Tibial nerve (tissue), 4 donors: ENCODE measurements at regions not wholly inside any gene's neighbourhood (a gene's known extent, or its start where the extent isn't known, plus 50 kb on each side); places are given as distances from the start of the nearest gene placed in this dataset.
"Not testable (repeated sequence)": the region's sequence is repeated elsewhere in the genome, so short reads cannot be mapped to it uniquely, and the experiment has no call there.

Experiments used
- DNase-seq, 2 donors: peaks; one replicate each; pipeline ENCODE4 v3.0.0-alpha.2; 2019; ENCODE audit warnings: low spot score in 2 of 2
- H3K27ac ChIP-seq, 4 donors: fragments of 200-600 bp; sonication (generic) in 3 of 4; one replicate each; pipeline ENCODE4 v1.5.1; 2017 to 2019; ENCODE audit warnings: mild to moderate bottlenecking in 1 of 4
- H3K27me3 ChIP-seq, 2 donors: fragments of 200-600 bp; sonication (generic) in 1 of 2; one replicate each; pipeline versions ENCODE4 v1.5.1 to v1.6.0; 2017 to 2019
- H3K36me3 ChIP-seq, 3 donors: fragments of 200-600 bp; sonication (generic); one replicate each; pipeline ENCODE4 v1.5.1; 2018 to 2019
- H3K4me1 ChIP-seq, 4 donors: fragments of 200-600 bp; sonication (generic) in 3 of 4; one replicate each; pipeline ENCODE4 v1.5.1; 2017 to 2019
- H3K4me3 ChIP-seq, 4 donors: fragments of 200-600 bp; sonication (generic) in 3 of 4; one replicate each; pipeline ENCODE4 v1.5.1; 2017 to 2019; ENCODE audit warnings: mild to moderate bottlenecking in 1 of 4, moderate library complexity in 1 of 4
- H3K9me3 ChIP-seq, 4 donors: fragments of 200-600 bp; sonication (generic) in 3 of 4; one replicate each; pipeline ENCODE4 v1.5.1; 2017 to 2019
- EP300 ChIP-seq, 2 donors: sonication (generic); formaldehyde crosslinking; IDR thresholded peaks; one replicate each; pipeline ENCODE4 v1.6.1; 2017; ENCODE audit warnings: antibody characterized with exemption in 2 of 2, mild to moderate bottlenecking in 1 of 2
- POLR2A ChIP-seq, 2 donors: fragments of 450-650 bp; IDR thresholded peaks; one replicate each; pipeline ENCODE4 v1.6.1; 2017; ENCODE audit warnings: antibody characterized with exemption in 2 of 2, mild to moderate bottlenecking in 2 of 2, moderate library complexity in 2 of 2
- WGBS, 2 donors: methylation state at CpG; one replicate each; pipeline ENCODE4 v1.1.5; 2018; 5-methylcytosine and 5-hydroxymethylcytosine counted together
- TF ChIP-seq, protein P1 (sequence below), 5 experiments: fragments of 200-600 bp in 3 of 5; fragments of 450-650 bp in 2 of 5; sonication (generic) in 3 of 5; IDR thresholded peaks; one replicate each; pipeline ENCODE4 v1.5.1; 2016 to 2019; ENCODE audit warnings: antibody characterized with exemption in 5 of 5, mild to moderate bottlenecking in 3 of 5, moderate library complexity in 2 of 5

DNA sequence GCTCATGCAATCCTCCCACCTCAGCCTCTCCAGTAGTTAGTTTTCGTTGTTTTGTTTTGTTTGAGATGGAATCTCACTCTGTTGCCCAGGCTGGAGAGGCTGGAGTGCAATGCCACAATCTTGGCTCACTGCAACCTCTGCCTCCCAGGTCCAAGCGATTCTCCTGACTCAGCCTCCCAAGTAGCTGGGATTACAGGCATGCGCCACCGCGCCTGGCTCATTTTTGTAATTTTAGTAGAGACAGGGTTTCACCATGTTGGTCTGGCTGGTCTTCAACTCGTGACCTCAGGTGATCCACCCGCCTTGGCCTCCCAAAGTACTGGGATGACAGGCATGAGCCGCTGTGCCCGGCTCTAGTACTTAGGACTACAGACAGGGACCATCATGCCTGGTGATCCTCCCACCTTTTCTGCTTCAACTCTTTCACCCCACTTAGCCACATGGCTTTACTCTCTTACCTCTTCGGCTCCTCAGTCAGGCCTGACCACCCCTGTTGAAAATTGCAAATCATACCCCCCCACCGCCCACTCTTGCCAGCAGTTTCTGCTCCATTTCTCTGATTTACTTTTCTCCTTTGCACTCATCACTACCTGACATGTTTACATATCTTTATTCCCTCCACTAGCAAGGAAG is 157.1 kb upstream of the GRK3 start:
- Histone ChIP-seq H3K4me1 (peaks cover 0 to 33% (median 19%) of the 10 kb centered on the region in 4 donors), H3K9me3 (no peaks in the 10 kb centered on the region), H3K36me3 (no peaks in the 10 kb centered on the region), H3K27ac (no peak overlapping the region), H3K27me3 (no peaks in the 10 kb centered on the region), H3K4me3 (no peak overlapping the region)
- WGBS, 2 donors = 96% methylated on average over 11 of the region's 11 CpGs
- no peak for DNase-seq
- TF ChIP-seq EP300 (IDR thresholded peaks at IDR 0.05) = no peak
- TF ChIP-seq, protein P1, sequence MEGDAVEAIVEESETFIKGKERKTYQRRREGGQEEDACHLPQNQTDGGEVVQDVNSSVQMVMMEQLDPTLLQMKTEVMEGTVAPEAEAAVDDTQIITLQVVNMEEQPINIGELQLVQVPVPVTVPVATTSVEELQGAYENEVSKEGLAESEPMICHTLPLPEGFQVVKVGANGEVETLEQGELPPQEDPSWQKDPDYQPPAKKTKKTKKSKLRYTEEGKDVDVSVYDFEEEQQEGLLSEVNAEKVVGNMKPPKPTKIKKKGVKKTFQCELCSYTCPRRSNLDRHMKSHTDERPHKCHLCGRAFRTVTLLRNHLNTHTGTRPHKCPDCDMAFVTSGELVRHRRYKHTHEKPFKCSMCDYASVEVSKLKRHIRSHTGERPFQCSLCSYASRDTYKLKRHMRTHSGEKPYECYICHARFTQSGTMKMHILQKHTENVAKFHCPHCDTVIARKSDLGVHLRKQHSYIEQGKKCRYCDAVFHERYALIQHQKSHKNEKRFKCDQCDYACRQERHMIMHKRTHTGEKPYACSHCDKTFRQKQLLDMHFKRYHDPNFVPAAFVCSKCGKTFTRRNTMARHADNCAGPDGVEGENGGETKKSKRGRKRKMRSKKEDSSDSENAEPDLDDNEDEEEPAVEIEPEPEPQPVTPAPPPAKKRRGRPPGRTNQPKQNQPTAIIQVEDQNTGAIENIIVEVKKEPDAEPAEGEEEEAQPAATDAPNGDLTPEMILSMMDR (IDR thresholded peaks at IDR 0.05) = no peak
- TF ChIP-seq POLR2A (IDR thresholded peaks at IDR 0.05) = no peak

DNA sequence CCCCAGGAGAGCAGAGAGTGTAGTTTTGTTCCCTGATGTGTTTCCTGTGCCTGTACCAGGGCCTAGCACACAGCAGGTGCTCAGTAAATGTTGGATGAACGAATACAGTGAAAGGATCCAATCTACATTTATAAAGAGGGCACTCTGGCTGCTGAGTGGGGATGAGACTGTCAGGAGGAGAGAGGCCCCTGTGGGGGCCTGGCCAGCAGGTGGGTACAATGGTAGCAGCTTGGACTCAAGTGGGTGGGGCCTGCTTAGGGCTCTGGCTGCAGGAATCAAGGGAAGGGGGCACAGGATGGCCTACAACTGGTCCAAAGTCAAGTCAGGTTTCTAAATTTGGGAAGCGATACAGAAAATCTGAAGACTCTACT is 156.6 kb upstream of the GRK3 start:
- Histone ChIP-seq H3K4me3 (no peak overlapping the region), H3K4me1 (peaks cover 0 to 28% (median 15%) of the 10 kb centered on the region in 4 donors), H3K9me3 (no peaks in the 10 kb centered on the region), H3K27ac (no peak overlapping the region), H3K27me3 (no peaks in the 10 kb centered on the region), H3K36me3 (no peaks in the 10 kb centered on the region)
- DNase-seq = no peak
- WGBS, 2 donors = 88 to 93% methylated on average over 2 of the region's 2 CpGs
- no peak for TF ChIP-seq POLR2A (IDR thresholded peaks at IDR 0.05)
- no peak for TF ChIP-seq EP300 (IDR thresholded peaks at IDR 0.05)
- TF ChIP-seq, protein P1 (IDR thresholded peaks at IDR 0.05) = no peak

DNA sequence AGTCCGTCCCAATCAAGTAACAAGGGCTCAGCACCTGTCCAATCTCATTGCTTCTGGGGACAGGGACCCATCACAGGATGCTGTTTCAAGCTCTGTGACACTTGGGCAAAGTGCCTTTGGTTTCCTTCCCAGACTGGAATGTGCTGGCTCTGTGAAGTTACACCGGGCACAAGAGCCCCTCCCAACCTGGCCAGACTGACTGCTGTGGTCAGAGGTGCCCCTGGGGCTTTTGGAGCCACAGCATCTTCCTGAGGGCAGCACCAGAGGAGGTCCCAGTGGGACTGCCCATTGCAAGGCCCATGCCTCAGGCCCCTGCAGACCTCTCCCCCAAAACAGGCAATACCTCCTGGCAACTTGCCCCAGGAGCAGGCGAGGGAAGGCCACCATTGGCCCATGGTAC is 155.2 kb upstream of the GRK3 start:
- Histone ChIP-seq H3K9me3 (peaks cover 0 to 11% (median 0%) of the 10 kb centered on the region in 4 donors), H3K27ac (no peak overlapping the region), H3K4me1 (peaks cover 0 to 14% (median 4%) of the 10 kb centered on the region in 4 donors), H3K36me3 (no peaks in the 10 kb centered on the region), H3K27me3 (no peaks in the 10 kb centered on the region), H3K4me3 (no peak overlapping the region)
- no peak for DNase-seq
- 75 to 81% methylated on average over 2 to 3 of the region's 3 CpGs for WGBS, 2 donors
- TF ChIP-seq, protein P1 (IDR thresholded peaks at IDR 0.05) = no peak
- TF ChIP-seq EP300 (IDR thresholded peaks at IDR 0.05) (no peak), POLR2A (IDR thresholded peaks at IDR 0.05) (no peak)

DNA sequence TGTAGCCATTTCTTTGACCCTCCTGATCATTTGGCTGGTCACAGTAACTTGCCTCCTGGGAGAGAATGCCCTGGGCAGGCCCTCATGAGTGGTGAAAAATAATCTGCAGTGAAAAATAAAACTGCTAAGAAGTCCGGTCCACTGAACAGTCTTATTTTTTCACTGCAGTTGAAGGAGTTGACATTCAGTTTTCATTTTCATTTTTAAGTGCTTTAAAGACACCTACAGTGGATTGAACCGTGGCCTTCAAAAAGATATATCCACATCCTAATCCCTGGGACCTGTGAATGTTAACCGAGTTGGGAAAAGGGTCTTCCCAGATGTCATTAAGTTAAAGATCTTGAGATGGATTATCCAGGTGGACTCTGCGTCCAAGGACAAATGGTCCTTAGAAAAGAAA is 153.6 kb upstream of the GRK3 start:
- Histone ChIP-seq H3K27ac (no peak overlapping the region), H3K27me3 (peaks cover 0 to 8% of the 10 kb centered on the region in 2 donors), H3K36me3 (no peaks in the 10 kb centered on the region), H3K4me3 (no peak overlapping the region), H3K4me1 (peaks cover 0 to 7% (median under 1%) of the 10 kb centered on the region in 4 donors), H3K9me3 (peaks cover 0 to 11% (median 0%) of the 10 kb centered on the region in 4 donors)
- DNase-seq = no peak
- 78 to 84% methylated on average over 4 of the region's 4 CpGs for WGBS, 2 donors
- TF ChIP-seq POLR2A (IDR thresholded peaks at IDR 0.05) = no peak
- no peak for TF ChIP-seq EP300 (IDR thresholded peaks at IDR 0.05)
- TF ChIP-seq, protein P1 (IDR thresholded peaks at IDR 0.05) = no peak

DNA sequence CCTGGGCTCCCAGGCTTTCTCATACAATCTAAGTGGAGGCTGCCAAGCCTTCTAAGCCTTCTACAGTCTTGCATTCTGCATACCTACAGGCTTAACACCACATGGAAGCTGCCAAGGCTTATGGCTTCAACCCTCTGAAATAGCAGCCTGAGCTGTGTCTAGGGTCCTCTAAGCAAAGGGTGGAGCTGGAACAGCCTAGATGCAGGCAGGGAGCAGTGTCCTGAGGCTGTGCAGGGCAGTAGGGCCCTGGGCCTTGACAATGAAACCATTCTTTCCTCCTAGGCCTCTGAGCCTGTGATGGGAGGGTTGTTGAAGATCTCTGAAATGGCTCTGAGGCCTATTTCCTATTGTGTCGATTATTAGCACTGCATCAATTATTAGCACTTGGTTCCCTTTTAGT is 150.9 kb upstream of the GRK3 start:
- Histone ChIP-seq H3K27ac (no peak overlapping the region), H3K4me3 (no peak overlapping the region), H3K9me3 (peaks cover 0 to 11% (median 0%) of the 10 kb centered on the region in 4 donors), H3K27me3 (peaks cover 0 to 17% of the 10 kb centered on the region in 2 donors), H3K36me3 (no peaks in the 10 kb centered on the region), H3K4me1 (peaks cover 0 to 3% (median 0%) of the 10 kb centered on the region in 4 donors)
- no peak for DNase-seq
- WGBS, 2 donors = 95 to 100% methylated on average over 1 of the region's 1 CpG
- TF ChIP-seq POLR2A (IDR thresholded peaks at IDR 0.05) = no peak
- TF ChIP-seq, protein P1 (IDR thresholded peaks at IDR 0.05) = no peak

DNA sequence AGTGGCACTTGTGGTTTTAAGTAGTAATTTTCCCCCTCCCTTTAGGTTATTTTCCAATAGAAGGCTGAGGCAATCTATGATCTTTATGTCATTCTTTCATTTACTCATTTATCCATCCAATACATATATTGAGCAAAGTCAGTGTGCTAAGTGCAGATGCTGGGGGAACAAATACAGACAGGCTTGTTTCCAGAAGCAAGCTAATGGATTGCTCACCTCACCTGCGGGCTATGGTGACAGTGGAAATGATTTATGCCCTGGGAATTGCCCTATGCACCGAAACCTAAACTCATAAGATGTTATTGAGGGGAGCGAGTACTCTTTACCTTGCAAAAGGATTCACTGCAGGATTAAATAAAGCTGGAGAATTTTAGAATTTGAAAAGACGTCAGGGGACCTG is 148.7 kb upstream of the GRK3 start:
- 80 to 89% methylated on average over 4 of the region's 4 CpGs for WGBS, 2 donors
- Histone ChIP-seq H3K27me3 (peaks cover 0 to 34% of the 10 kb centered on the region in 2 donors), H3K4me1 (peaks cover 0 to 24% (median 11%) of the 10 kb centered on the region in 4 donors), H3K9me3 (peaks cover 0 to 11% (median 0%) of the 10 kb centered on the region in 4 donors)
- not testable (repeated sequence) for H3K27ac ChIP-seq, H3K36me3 ChIP-seq, DNase-seq, H3K4me3 ChIP-seq

DNA sequence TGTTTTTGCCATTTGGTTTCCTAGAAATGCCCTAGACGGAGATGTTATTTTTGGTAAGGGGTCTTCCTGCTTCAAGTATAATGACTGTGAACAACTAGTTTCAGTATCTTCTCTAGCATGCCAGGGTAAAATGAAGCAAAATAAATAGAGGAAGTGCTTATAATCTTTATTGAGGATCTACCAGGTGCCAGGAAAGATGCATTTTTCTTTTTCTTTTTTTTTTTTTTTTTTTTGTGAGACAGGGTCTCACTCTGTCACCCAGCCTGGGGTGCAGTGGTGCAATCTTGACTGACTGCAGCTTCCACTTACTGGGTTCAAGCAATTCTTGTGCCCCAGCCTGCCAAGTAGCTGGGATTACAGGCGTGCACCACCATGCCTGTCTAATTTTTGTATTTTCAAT is 146.6 kb upstream of the GRK3 start:
- DNase-seq, H3K36me3 ChIP-seq, H3K4me3 ChIP-seq, H3K27ac ChIP-seq: not testable (repeated sequence)
- peaks cover 0 to 11% (median 0%) of the 10 kb centered on the region in 4 donors for H3K9me3 ChIP-seq
- WGBS, 2 donors = 93% methylated on average over 2 of the region's 2 CpGs
- peaks cover 0 to 55% of the 10 kb centered on the region in 2 donors for H3K27me3 ChIP-seq
- peaks cover 0 to 37% (median 18%) of the 10 kb centered on the region in 4 donors for H3K4me1 ChIP-seq
